MM.1S (cell line): ENCODE measurements at regions not wholly inside any gene's neighbourhood (a gene's known extent, or its start where the extent isn't known, plus 50 kb on each side); places are given as distances from the start of the nearest gene placed in this dataset.

ENCODE experiments used
- CTCF ChIP-seq: fragments of 300-600 bp; sonication (generic); IDR thresholded peaks from 2 replicates; pipeline ENCODE4 v1.5.1; 2016; ENCODE audit warnings: antibody characterized with exemption, low read length, mixed read lengths
- EZH2 ChIP-seq: fragments of 300-600 bp; sonication (generic); optimal IDR thresholded peaks from 2 replicates; pipeline ENCODE3; 2017; ENCODE audit warnings: low read depth, mild to moderate bottlenecking, antibody characterized with exemption, low read length, mixed read lengths

GRCh38 chr2:234802845-234803171, 149.0 kb upstream of the SH3BP4 start:
- TF ChIP-seq CTCF (no peak), EZH2 (no peak)
